ENCODE measurements at regions not wholly inside any gene's neighbourhood (a gene's known extent, or its start where the extent isn't known, plus 50 kb on each side); places are given as distances from the start of the nearest gene placed in this dataset.

DNA sequence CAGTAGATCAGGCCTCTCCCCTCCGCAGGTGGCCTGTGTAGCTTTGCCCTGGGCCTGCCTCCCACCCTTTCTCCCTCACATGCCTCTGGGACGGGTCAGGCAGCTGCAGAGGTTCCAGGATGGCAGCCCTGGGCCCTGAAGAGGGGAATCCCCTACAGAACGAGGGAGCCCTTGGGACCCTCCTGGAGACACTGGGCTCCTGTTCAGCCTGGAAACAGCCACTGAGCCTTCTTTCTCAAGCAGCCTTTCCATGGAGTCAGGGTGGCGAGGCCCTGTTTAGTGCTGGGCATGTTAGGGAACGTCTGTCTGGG, 720.9 kb downstream of the BRD1 start:
- no peak overlapping the region for H3K9ac ChIP-seq (ENCODE audit: low read length in 2 of 2)
- H3K27ac ChIP-seq (ENCODE audit: low read length) = no peak overlapping the region
- H3K9me3 ChIP-seq (ENCODE audit: control insufficient read depth in 2 of 2, low read length in 2 of 2) = no peaks in the 10 kb centered on the region
- H3K36me3 ChIP-seq (ENCODE audit: control insufficient read depth in 2 of 2, insufficient read depth in 2 of 2, low read length in 2 of 2) = no peaks in the 10 kb centered on the region
- peaks cover 2 to 8% of the 10 kb centered on the region in 2 donors for H3K27me3 ChIP-seq (ENCODE audit: control insufficient read depth in 1 of 2, insufficient read depth in 2 of 2, low read length in 2 of 2)
- no peaks in the 10 kb centered on the region for H3K4me1 ChIP-seq (ENCODE audit: control insufficient read depth, insufficient read depth, low read length)
- no peak overlapping the region for H3K4me3 ChIP-seq (ENCODE audit: low read length in 2 of 2)

DNA sequence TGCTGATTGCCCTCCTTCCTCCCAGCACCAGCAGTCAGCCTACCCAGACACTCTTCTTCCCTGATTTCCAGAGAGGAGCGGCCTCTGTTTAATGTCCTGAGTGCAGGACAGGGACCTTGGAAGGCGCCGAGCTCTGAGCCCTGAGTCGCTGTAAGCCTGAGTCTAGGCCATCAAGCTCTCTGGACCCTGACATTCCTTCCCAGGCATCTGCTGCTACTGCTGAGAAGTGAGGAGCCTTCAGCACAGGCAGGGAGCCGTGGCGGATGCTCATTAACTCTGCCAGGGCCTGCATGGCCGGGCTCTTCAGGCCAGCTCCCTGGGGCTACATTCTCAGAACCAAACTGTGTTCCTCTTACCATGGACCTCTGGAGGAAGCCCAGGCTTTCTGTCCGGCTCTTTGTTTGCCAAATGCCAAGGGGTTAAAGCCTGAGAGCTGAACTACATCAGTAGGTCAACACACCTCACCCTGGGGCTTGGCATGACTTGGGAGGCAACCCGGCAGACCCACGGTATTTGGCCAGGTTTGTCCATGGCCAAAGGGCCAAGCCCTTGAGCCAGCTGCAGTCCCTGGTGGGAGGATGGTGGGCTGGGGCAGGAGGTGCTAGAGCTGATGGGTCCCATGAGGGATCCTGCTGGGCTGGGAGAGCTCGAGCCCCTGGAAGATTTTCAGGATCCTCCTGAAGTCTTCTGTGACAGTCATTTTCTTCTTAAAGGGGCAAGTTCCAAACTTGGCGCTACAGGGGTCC, 721.4 kb downstream of the BRD1 start:
- H3K4me1 ChIP-seq (ENCODE audit: control insufficient read depth, insufficient read depth, low read length) = no peaks in the 10 kb centered on the region
- H3K4me3 ChIP-seq (ENCODE audit: low read length in 2 of 2) = no peak overlapping the region
- H3K9me3 ChIP-seq (ENCODE audit: control insufficient read depth in 2 of 2, low read length in 2 of 2) = no peaks in the 10 kb centered on the region
- no peak overlapping the region for H3K9ac ChIP-seq (ENCODE audit: low read length in 2 of 2)
- H3K36me3 ChIP-seq (ENCODE audit: control insufficient read depth in 2 of 2, insufficient read depth in 2 of 2, low read length in 2 of 2) = no peaks in the 10 kb centered on the region
- no peak overlapping the region for H3K27ac ChIP-seq (ENCODE audit: low read length)
- H3K27me3 ChIP-seq (ENCODE audit: control insufficient read depth in 1 of 2, insufficient read depth in 2 of 2, low read length in 2 of 2) = peaks cover 2 to 8% of the 10 kb centered on the region in 2 donors

DNA sequence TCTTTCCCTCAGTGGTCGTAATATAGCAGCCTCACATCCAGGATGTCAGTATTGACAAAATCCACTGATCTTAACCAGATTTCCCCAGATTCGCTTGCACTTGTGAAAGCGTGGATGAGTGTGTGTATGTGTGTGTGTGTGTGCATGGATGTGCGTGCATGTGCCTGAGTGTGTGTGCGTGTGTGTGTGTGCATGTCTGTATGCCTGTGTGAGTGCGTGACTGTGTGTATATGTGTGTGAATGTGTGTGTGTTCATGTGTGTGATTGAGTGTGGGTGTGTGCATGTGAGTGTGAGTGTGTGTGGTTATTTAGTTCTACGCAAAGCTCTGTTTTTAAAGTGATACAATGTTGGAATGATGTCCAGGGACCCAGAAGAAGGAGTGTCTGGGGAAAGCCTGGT, 723.2 kb downstream of the BRD1 start:
- Histone ChIP-seq H3K27ac (ENCODE audit: low read length) (no peak overlapping the region), H3K9me3 (ENCODE audit: control insufficient read depth in 2 of 2, low read length in 2 of 2) (no peaks in the 10 kb centered on the region), H3K4me1 (ENCODE audit: control insufficient read depth, insufficient read depth, low read length) (no peaks in the 10 kb centered on the region), H3K4me3 (ENCODE audit: low read length in 2 of 2) (no peak overlapping the region), H3K36me3 (ENCODE audit: control insufficient read depth in 2 of 2, insufficient read depth in 2 of 2, low read length in 2 of 2) (no peaks in the 10 kb centered on the region), H3K27me3 (ENCODE audit: control insufficient read depth in 1 of 2, insufficient read depth in 2 of 2, low read length in 2 of 2) (peaks cover 6 to 11% of the 10 kb centered on the region in 2 donors), H3K9ac (ENCODE audit: low read length in 2 of 2) (no peak overlapping the region)

DNA sequence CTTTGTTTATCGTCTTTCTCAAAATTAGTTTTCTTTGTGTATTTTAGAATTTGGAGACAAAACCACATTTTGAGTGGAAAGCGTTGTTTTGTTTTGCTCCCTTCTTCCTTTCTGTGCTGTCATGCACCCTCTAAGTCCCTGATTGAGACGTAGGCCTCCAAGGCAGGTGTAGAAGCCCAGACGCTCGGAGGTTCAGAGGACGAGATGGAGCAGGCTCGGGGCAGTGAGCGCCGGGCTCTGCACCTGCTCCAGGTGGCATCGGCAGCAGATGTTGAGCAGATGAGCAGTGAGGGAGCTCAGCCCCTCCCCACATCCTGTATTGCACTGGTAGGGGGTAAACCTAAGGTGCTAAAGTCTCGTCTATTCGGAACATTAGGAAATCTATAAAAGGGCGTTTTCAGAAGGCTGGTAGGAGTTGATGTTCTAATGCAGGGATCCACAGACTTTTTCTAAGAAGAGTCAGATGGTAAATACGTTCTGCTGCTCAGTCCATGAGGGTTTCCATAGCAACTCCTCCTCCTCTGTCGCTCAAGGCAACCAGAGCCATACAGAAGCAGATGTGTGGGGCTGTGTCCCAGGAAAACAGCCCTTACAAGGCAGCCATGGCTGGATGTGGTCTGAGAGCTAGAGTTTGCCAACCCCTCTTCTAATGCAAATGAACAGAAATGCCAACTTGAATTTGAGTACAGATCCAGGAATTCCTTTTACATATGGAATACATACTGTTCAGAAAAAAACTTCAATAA, 724.2 kb downstream of the BRD1 start:
- H3K9ac ChIP-seq (ENCODE audit: low read length in 2 of 2) = no peak overlapping the region
- H3K4me3 ChIP-seq (ENCODE audit: low read length in 2 of 2) = no peak overlapping the region
- H3K9me3 ChIP-seq (ENCODE audit: control insufficient read depth in 2 of 2, low read length in 2 of 2) = no peaks in the 10 kb centered on the region
- H3K4me1 ChIP-seq (ENCODE audit: control insufficient read depth, insufficient read depth, low read length) = no peaks in the 10 kb centered on the region
- H3K36me3 ChIP-seq (ENCODE audit: control insufficient read depth in 2 of 2, insufficient read depth in 2 of 2, low read length in 2 of 2) = no peaks in the 10 kb centered on the region
- H3K27ac ChIP-seq (ENCODE audit: low read length) = no peak overlapping the region
- peaks cover 6 to 11% of the 10 kb centered on the region in 2 donors for H3K27me3 ChIP-seq (ENCODE audit: control insufficient read depth in 1 of 2, insufficient read depth in 2 of 2, low read length in 2 of 2)

DNA sequence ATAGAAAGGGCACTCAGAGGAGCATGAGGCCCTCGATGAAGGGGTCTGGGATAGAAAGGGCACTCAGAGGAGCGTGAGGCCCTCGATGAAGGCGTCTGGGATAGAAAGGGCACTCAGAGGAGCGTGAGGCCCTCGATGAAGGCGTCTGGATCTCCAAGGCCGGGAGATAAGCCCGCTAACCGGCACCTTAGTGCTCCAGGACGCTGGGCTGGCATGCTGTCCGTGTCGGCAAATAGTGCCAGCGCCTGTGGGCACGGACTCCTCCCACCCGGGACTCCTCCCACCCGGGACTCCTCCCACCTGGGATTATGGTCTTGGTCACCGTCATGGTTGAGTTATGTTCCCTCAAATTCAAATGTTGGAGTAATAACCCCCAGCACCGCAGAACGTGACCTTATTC, 725.3 kb downstream of the BRD1 start:
- Histone ChIP-seq H3K9me3 (ENCODE audit: control insufficient read depth in 2 of 2, low read length in 2 of 2) (no peaks in the 10 kb centered on the region), H3K27me3 (ENCODE audit: control insufficient read depth in 1 of 2, insufficient read depth in 2 of 2, low read length in 2 of 2) (peaks cover 6 to 9% of the 10 kb centered on the region in 2 donors), H3K36me3 (ENCODE audit: control insufficient read depth in 2 of 2, insufficient read depth in 2 of 2, low read length in 2 of 2) (no peaks in the 10 kb centered on the region)

DNA sequence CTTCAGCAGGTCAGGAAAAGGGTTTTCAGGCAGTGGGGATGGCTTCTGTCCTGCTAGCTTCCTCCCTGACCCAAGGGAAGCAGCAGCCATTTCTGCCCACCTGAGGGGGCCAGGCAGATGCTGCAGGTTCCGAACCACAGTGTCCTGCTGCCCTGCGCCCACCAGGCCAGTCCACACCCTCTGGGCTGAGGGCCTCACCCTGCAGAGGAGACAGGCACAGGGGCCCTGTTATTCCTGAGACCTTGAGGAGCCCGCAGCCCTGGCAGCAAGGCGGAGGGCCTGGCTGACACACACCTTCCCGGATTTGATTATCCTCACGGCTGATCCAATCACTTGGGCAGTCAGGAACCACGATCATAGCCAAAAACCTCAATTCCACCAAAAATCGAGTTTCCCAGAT, 725.8 kb downstream of the BRD1 start:
- H3K4me1 ChIP-seq (ENCODE audit: control insufficient read depth, insufficient read depth, low read length) = no peaks in the 10 kb centered on the region
- peaks cover 6 to 9% of the 10 kb centered on the region in 2 donors for H3K27me3 ChIP-seq (ENCODE audit: control insufficient read depth in 1 of 2, insufficient read depth in 2 of 2, low read length in 2 of 2)
- H3K4me3 ChIP-seq (ENCODE audit: low read length in 2 of 2) = no peak overlapping the region
- no peaks in the 10 kb centered on the region for H3K36me3 ChIP-seq (ENCODE audit: control insufficient read depth in 2 of 2, insufficient read depth in 2 of 2, low read length in 2 of 2)
- H3K9ac ChIP-seq (ENCODE audit: low read length in 2 of 2) = no peak overlapping the region
- no peaks in the 10 kb centered on the region for H3K9me3 ChIP-seq (ENCODE audit: control insufficient read depth in 2 of 2, low read length in 2 of 2)
- H3K27ac ChIP-seq (ENCODE audit: low read length) = no peak overlapping the region

More for the DNA sequence above, 725.3 kb downstream of the BRD1 start:
- Histone ChIP-seq H3K4me3 (ENCODE audit: low read length in 2 of 2) (no peak overlapping the region), H3K27ac (ENCODE audit: low read length) (no peak overlapping the region), H3K4me1 (ENCODE audit: control insufficient read depth, insufficient read depth, low read length) (no peaks in the 10 kb centered on the region), H3K9ac (ENCODE audit: low read length in 2 of 2) (no peak overlapping the region)

DNA sequence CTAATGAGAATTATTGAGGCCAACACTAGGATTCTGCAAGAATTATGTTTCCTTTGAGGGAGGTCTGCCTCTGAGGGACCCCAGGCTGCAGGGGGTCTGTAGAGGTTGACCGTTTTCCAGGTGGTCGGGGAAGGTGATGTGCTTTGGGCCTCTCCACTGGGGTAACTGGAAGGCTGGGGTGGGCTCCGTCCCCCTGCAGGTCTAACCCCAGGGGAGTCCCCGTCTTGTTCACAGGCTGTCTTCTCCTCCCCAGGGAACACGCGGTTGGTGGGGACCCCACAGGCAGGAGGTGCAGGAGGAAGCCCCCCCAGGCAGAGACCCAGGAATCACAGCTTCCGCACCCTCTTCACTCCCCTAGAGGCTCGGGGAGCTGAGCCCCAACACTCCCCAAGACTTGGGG, 726.4 kb downstream of the BRD1 start:
- H3K4me3 ChIP-seq (ENCODE audit: low read length in 2 of 2) = no peak overlapping the region
- no peak overlapping the region for H3K27ac ChIP-seq (ENCODE audit: low read length)
- no peak overlapping the region for H3K9ac ChIP-seq (ENCODE audit: low read length in 2 of 2)
- H3K36me3 ChIP-seq (ENCODE audit: control insufficient read depth in 2 of 2, insufficient read depth in 2 of 2, low read length in 2 of 2) = no peaks in the 10 kb centered on the region
- H3K27me3 ChIP-seq (ENCODE audit: control insufficient read depth in 1 of 2, insufficient read depth in 2 of 2, low read length in 2 of 2) = peaks cover 5 to 6% of the 10 kb centered on the region in 2 donors
- H3K9me3 ChIP-seq (ENCODE audit: control insufficient read depth in 2 of 2, low read length in 2 of 2) = no peaks in the 10 kb centered on the region
- no peaks in the 10 kb centered on the region for H3K4me1 ChIP-seq (ENCODE audit: control insufficient read depth, insufficient read depth, low read length)

DNA sequence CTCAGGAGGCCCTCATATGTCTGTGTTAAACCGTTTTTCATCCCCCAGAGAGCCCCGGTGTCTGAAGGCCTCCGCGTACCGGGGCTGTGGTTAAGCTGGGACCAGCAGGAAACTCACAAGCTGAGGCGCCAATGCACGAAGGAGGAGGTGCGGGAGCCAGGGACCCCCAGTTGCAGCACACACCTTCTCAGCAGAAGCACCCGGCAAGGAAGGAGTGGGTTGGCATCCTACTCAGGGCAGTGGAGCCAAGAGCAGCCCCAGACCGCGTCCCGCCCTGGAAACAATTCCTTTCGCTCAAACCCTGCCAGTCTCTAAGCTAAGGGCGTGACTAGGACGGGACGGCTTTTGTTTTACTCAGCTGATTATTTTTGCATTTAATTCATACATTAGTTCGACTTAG, 726.9 kb downstream of the BRD1 start:
- Histone ChIP-seq H3K4me3 (ENCODE audit: low read length in 2 of 2) (no peak overlapping the region), H3K27me3 (ENCODE audit: control insufficient read depth in 1 of 2, insufficient read depth in 2 of 2, low read length in 2 of 2) (peaks cover 5 to 6% of the 10 kb centered on the region in 2 donors), H3K9ac (ENCODE audit: low read length in 2 of 2) (no peak overlapping the region), H3K36me3 (ENCODE audit: control insufficient read depth in 2 of 2, insufficient read depth in 2 of 2, low read length in 2 of 2) (no peaks in the 10 kb centered on the region), H3K9me3 (ENCODE audit: control insufficient read depth in 2 of 2, low read length in 2 of 2) (no peaks in the 10 kb centered on the region), H3K27ac (ENCODE audit: low read length) (no peak overlapping the region), H3K4me1 (ENCODE audit: control insufficient read depth, insufficient read depth, low read length) (no peaks in the 10 kb centered on the region)

DNA sequence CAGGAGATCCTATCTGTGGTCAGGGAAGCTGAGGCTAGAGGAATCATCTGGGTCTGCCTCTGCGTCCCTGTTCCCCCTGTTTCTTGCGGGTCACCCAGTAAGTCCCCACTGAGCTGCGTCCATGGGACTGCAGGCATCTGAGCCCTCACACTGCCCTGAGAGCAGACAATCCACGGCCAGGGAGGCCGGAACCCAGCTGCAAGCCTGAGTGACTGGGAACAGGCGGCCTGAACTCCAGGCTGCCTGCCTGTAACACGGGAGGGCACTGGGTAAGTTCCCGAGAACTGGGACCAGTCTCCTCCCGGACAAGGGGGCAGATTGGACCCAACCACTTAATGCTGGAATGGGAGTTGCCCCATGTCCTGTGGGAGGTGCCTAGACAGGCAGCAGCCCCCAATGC, 727.4 kb downstream of the BRD1 start:
- no peak overlapping the region for H3K27ac ChIP-seq (ENCODE audit: low read length)
- peaks cover 3 to 6% of the 10 kb centered on the region in 2 donors for H3K27me3 ChIP-seq (ENCODE audit: control insufficient read depth in 1 of 2, insufficient read depth in 2 of 2, low read length in 2 of 2)
- no peak overlapping the region for H3K9ac ChIP-seq (ENCODE audit: low read length in 2 of 2)
- no peaks in the 10 kb centered on the region for H3K9me3 ChIP-seq (ENCODE audit: control insufficient read depth in 2 of 2, low read length in 2 of 2)
- no peaks in the 10 kb centered on the region for H3K4me1 ChIP-seq (ENCODE audit: control insufficient read depth, insufficient read depth, low read length)
- H3K36me3 ChIP-seq (ENCODE audit: control insufficient read depth in 2 of 2, insufficient read depth in 2 of 2, low read length in 2 of 2) = no peaks in the 10 kb centered on the region
- no peak overlapping the region for H3K4me3 ChIP-seq (ENCODE audit: low read length in 2 of 2)

DNA sequence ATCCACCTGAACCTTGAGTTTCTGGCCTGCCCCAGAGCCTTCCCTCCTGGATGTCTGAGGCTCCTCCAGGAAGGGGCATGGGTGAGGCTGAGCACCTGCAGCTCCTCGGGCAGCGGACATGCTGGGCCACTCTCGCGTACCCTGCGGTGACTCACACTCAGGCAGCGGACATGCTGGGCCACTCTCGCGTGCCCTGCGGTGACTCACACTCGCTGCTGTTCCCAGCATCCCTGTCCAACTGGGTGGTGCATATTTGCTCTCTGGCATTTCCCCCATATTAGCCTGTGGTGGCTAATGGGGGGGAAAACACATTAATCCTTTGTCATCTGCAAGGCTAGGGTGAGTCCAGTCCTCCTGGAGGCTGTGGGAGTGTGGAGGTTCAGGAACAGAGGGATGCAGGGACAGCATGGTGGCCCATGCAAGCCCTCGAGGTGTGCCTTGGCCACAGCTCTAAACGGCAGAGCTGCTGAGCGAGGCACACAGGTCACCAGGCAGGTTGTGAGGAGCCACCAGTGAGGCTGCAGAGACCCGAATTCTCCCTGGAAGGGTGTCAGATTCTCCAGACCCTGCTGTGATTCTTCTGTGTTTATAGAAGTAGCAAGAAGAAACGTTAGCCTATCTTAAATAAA, 728.1 kb downstream of the BRD1 start:
- Histone ChIP-seq H3K9me3 (ENCODE audit: control insufficient read depth in 2 of 2, low read length in 2 of 2) (no peaks in the 10 kb centered on the region), H3K36me3 (ENCODE audit: control insufficient read depth in 2 of 2, insufficient read depth in 2 of 2, low read length in 2 of 2) (no peaks in the 10 kb centered on the region), H3K4me1 (ENCODE audit: control insufficient read depth, insufficient read depth, low read length) (no peaks in the 10 kb centered on the region), H3K4me3 (ENCODE audit: low read length in 2 of 2) (no peak overlapping the region), H3K27ac (ENCODE audit: low read length) (no peak overlapping the region), H3K9ac (ENCODE audit: low read length in 2 of 2) (no peak overlapping the region), H3K27me3 (ENCODE audit: control insufficient read depth in 1 of 2, insufficient read depth in 2 of 2, low read length in 2 of 2) (peaks cover 3 to 6% of the 10 kb centered on the region in 2 donors)

DNA sequence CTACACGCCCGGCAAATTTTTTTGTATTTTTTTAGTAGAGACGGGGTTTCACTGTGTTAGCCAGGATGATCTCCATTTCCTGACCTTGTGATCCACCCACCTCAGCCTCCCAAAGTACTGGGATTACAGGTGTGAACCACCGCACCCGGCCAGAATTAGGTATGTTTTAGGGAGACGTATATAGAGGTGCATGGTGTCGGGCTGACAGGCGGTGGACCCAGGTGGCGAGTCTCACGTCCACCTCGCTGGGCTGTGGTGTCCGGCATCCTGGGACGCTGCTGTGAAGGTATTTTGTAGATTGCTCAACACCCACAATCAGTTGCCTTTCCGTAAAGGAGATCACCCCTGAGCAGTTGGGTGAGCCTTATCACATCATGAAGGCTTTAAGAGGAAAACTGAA, 728.6 kb downstream of the BRD1 start:
- Histone ChIP-seq H3K27me3 (ENCODE audit: control insufficient read depth in 1 of 2, insufficient read depth in 2 of 2, low read length in 2 of 2) (peaks cover 3 to 6% of the 10 kb centered on the region in 2 donors), H3K4me1 (ENCODE audit: control insufficient read depth, insufficient read depth, low read length) (no peaks in the 10 kb centered on the region), H3K36me3 (ENCODE audit: control insufficient read depth in 2 of 2, insufficient read depth in 2 of 2, low read length in 2 of 2) (no peaks in the 10 kb centered on the region), H3K9ac (ENCODE audit: low read length in 2 of 2) (no peak overlapping the region), H3K27ac (ENCODE audit: low read length) (no peak overlapping the region), H3K4me3 (ENCODE audit: low read length in 2 of 2) (no peak overlapping the region), H3K9me3 (ENCODE audit: control insufficient read depth in 2 of 2, low read length in 2 of 2) (no peaks in the 10 kb centered on the region)

All from stomach smooth muscle (tissue), 2 donors.